Body of pancreas (tissue), 4 donors: ENCODE measurements at regions not wholly inside any gene's neighbourhood (a gene's known extent, or its start where the extent isn't known, plus 50 kb on each side); places are given as distances from the start of the nearest gene placed in this dataset.

Experiments used
- CTCF ChIP-seq, 7 experiments: fragments of 450-650 bp in 4 of 7; fragments of 200-600 bp in 3 of 7; sonication (generic) in 3 of 7; IDR thresholded peaks; one replicate each; pipeline ENCODE4 v1.5.1; 2016 to 2019; ENCODE audit warnings: antibody characterized with exemption in 7 of 7
- POLR2A ChIP-seq, 3 donors: fragments of 450-650 bp; IDR thresholded peaks; one replicate each; pipeline ENCODE4 v1.6.1; 2016; ENCODE audit warnings: antibody characterized with exemption in 3 of 3, mild to moderate bottlenecking in 2 of 3

GRCh38 chr9:82458296-82458695 lies 469.7 kb downstream of the SPATA31D1 start:
- TF ChIP-seq CTCF (IDR thresholded peaks at IDR 0.05) (no peak), POLR2A (IDR thresholded peaks at IDR 0.05) (no peak)
